ENCODE measurements at regions not wholly inside any gene's neighbourhood (a gene's known extent, or its start where the extent isn't known, plus 50 kb on each side); places are given as distances from the start of the nearest gene placed in this dataset.
A peak's percentile ranks its signal among the peaks of the same experiment; 100 is the strongest.

DNA sequence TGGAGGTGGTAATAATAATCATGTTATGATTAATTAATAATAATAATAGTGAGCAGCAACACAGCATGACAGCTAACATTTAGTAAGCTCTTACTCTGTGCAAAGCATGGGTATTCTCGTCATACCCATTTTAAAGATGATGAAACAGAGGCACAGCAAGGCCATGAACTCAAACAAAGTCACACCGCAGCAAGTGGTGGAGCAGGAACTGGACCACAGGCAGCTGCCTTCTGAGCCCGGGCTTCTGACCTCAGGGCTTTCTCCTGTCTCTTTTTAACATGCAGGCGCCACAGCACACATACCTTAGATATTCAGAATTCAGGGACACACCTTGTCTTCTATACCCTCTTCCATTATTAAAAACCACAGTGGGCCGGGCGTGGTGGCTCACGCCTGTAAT is 50.7 kb upstream of the SPATA12 start:
- no peak for DNase-seq

DNA sequence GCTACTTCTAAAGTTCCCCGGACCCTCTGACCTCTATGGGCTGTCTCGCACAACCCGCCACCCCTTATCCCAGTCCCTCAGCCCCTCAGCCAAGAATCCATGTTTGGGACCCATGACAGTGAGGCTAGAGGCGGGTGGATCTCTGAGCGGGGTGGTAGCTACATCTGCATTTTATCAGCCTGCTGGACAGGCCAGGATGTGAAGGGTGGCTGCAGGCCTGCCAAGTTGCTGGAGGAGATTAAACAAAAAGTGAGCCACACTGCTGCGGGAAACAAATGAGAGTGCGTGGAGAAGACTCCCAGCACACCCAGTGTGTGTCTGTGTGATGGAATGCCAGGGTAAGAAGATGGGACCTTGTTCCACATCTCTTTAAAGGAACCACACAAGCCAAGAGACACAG is 51.1 kb upstream of the SPATA12 start:
- no peak for DNase-seq

DNA sequence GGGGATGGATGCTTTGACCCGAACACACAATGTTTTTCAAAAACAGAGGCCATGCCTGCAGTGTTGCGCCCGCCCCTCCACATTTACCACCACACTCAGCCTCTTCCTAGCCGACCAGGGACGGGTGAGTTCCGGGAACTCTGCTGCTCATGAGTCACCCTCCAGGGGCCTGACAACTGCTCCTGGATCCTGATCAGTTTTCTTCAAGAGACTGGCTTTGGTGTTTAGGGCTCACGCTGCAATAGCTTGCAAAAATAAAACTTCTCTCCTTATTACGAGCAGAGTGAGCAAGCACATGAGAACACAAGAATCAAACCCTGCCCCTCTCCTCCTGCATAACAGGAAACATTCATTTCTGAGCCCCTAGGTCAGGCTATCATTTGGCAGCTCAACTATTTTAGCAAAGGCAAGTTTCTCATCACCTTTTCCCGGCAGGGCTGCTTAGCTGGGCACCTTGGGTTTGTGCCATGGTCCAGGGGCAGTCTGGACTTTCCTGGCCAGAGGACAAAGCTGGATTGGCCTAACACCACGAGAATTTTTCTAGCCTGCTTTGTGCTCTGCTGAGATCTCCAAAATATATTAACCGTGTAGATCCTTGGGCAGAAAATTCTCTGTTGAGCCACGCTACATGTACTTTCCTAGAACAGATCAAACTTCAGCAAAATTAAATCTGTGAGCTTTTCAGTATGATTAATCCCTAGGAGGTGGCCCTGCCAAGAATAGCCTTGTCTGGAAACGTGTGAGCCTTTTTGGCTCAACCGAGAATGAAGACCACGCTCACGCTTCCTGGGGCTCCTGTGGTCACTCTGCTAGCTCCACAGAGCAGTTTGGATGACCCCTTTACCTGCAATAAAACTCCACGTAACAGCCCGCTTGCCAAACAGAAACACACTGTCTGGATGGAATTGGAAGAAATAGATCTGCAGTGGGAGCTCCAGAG is 52.7 kb upstream of the SPATA12 start:
- DNase-seq, result no peak

DNA sequence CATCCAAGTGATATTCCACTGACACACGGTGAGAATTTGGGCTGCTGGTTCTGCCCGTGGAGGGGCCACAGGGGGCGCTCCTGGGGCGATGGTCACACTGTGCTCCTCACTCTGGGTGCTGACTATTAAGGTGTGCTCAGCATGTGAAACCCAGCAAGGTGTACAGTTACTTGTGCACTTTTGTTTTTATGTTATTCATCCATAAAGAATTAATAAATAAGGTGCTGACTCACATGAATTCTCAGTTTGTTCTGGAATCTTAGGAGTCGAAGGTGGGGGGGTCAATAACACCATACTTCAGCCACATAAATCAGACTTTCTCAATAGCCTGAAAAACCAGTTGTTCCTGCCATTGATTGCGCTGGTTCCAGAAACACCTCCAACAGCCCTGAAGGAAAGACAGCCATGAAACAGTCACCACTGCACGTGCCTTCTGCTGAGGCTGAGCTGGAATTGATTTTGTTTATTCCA is 53.5 kb upstream of the SPATA12 start:
- DNase-seq, result no peak

DNA sequence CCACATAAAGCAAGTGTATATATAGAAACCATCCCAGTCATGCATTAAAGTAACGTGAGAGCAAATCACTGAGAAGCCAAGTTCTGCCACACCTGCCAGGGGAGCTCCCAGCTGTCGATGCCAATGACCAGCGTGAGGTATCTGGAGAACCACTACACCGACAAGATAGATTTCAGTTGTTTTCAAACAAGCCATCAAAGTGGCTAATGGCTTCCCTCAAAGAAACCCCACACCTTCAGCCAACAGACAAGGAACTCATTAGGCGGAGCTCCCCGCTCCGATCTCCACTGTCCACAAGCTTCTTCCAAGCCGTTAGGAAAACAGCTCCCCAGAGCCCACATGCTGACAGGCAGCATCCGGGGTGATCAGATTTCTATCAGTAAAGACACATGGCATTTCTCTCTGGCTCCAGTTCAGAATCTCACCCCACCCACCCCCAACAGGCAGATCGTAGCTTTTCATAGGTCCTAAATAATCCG is 54.2 kb upstream of the SPATA12 start:
- DNase-seq, result peak; percentile 63

DNA sequence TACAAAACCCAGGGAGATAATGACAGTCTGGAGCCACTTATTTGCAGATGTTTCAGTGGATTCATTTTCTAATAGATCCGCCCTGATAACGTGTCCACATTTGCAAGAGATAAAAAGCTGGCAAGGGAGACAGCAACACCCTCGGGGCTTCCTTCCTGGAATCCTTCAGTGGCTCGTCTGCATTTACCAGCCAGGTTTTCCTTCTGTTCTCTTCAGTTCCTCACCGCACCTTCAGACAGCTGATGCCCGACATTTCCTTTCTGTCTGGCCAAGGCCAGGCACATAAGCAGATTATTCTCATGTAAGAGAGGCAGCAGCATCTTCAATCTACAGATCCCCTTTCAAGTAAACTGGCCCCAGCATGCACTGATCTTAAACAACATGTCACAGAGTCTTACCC is 56.2 kb upstream of the SPATA12 start:
- DNase-seq, result no peak

DNA sequence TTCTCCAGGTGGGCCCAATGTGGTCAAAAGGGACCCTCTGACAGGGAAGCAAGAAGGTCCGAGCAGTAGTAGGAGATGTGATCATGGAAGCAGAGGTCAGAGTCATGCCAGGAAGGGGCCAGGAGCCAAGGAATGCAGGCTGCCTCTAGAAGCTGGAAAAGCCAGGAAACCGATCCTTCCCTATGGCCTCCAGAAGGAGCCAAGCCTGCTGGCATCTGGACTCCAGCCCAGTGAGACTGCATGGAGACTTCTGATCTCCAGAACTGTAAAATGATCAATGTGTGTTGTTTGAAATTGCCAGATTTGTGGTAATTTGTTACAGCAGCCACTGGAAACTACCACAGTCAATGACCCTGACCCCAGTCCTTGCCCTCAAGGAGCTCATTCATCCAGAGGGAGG is 56.8 kb upstream of the SPATA12 start:
- no peak for DNase-seq

DNA sequence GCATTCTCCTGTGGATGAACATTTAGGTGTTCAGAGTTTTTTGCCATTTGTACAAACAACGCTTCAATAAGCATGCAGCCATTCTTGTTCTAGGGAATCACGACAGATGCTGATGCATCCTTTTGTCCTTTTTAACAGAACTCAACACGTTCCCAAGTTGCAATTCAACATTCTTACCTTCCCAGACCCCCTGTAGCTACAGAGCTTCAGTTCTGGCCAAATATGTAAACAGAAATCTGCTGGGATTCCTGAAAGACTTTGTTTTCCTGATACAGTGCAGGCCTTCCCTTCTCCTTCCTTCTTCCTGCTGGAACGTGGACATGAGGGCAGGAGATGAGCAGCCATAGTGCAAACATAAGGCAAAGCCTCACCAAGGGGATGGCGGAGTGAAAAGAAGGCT is 59.1 kb upstream of the SPATA12 start:
- DNase-seq, result no peak

DNA sequence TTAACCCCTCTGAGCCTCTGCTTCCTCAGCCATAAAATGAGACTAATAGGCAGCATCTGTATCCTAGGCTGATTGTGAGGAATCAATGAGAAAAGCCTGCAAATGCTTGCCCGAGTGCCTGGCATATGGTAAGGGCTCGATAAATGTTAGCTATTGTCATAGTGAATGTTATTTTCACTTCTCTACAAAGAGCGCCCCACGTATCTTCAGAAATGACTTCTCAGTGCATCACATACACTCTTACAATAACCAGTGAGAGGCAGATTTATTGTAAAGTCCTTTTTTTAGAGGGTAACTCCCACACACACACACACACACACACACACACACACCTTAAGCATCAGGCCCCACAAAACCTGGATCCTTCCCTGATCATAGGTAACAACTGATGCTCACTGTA is 60.5 kb upstream of the SPATA12 start:
- no peak for DNase-seq

DNA sequence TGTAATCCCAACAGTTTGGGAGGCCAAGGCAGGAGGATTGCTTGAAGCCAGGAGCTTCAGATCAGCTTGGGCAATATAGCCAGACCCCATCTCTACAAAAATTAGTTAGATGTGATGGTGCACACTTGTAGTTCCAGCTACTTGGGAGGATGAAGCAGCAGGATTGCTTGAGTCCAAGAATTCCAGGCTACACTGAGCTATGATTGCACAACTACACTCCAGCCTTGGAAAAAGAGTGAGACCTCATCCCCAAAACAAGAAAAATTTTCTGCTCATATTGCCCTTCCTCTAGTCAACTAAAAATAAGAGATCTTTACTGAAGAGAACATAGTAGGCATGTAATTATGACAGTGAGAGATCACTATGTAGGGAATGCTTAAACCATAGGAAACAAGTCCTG is 60.9 kb upstream of the SPATA12 start:
- no peak for DNase-seq

DNA sequence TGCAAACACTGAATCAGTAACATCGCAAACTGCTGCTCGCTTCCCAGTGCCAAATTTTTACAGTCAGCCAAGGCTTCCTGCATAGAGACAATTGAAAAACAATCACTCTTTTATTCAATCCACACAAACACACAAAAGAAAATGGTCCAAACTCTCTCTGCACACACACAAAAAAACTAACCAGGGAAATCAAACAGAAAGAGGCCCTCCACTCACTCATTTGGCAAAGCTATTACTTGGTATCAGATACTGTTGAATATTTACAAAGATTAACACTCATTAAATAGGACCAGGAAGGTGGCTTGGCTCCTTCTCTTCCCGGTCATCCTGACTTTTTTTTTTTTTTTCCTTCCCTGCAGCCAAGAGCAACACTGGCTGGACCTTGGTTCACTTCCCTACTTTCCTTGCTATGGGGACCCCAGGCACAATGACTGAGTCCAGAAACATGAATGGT is 62.4 kb upstream of the SPATA12 start:
- no peak for DNase-seq

DNA sequence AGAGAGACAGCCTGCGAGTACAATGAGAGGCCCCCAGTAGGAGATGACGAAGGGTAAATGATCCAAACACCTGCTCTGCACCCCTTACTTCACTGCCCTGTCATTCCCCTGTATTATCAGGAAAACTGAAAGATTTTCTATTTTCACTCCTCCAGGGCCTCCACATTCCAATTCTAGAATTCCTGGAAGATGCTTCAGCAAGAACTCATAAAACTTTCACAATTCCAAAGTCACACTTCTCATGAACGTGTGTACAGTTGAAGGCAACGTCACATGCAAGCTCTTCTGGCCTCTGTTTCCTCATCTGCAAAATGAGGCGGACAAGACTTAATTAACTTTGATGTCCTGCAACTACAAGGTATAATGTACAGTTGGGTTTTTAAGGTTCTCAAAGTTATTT is 62.8 kb upstream of the SPATA12 start:
- DNase-seq, result no peak

DNA sequence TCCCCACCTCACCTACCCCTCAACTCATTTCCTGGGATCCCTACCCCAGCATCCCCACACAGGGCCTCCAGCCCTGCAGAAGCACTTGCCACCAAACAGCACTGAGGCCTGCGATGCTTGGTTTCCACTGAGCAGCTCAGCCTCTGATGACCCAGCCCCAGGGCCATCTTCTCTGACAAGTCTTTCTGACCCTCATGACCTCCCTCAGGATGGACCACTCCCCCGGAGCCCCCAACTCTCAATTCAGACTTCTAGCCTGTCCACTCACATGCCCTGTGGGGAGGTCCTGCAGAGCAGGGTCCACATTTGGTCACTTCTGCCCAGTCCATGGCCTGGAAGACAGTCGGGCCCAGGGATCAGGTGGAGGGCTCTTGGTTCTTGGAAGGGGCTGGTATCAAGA is 63.4 kb upstream of the SPATA12 start:
- no peak for DNase-seq

DNA sequence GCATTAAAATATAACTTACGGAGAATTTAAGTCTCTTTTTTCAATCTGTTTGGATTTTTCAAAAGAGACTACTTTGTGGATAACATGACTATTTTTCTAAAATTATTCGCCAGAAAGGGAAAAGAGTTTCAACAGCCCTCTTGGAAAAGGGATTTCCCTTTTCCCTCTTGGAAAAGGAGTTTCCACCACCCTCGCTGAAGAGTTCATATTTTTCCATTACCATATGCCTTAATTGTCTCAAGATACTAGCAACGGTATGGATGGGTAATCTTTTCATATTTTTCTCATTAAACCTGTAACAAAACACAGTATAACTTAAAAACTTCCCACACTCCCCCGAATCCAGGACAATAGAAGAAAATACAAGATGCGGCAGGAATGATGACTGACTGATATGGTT is 66.1 kb upstream of the SPATA12 start:
- no peak for DNase-seq

DNA sequence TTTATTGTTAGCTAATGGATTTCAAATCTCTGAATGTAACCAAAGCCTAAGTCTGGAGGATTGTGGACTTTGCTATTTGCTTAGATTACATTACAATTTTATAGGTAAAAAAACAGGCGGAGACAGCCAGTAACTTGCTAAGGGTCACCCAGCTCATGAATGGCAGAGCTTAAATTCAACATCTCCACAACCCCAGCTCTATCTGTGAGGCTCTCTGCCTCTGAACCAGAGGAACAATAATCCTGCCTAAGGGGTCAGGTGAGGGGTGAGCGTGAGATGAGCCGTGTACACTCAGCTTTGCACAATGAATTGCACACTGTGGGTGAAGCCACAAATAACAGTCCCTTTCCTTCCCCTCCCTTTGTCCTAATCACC is 69.8 kb upstream of the SPATA12 start:
- DNase-seq, result no peak

DNA sequence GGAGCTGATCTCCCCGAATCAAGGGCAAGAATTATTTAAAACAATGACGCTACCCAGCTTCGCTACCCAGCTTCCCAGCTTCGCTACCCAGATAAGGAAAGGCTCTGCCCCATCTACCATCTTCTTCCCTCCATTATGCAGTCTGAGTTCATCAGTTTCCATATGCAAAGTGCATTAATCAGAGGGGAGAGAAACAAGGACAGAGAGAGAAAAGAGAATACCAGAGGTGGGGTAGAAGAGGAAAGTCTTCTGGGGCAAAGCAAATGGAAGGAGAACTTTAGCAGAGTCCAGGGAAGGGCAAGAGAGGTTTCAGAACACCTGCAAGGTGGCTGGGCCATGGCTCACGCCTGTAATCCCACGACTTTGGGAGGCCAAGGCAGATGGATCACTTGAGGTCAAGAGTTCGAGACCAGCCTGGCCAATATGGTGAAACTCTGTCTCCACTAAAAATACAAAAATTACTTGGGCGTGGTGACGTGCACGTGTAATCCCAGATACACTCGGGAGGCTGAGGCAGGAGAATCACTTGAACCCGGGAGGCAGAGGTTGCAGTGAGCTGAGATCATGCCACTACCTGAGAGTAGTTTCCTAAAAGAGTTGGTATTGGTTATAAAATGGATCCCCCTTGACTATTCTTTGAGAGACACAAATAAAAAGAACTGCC is 70.4 kb upstream of the SPATA12 start:
- DNase-seq, result no peak

DNA sequence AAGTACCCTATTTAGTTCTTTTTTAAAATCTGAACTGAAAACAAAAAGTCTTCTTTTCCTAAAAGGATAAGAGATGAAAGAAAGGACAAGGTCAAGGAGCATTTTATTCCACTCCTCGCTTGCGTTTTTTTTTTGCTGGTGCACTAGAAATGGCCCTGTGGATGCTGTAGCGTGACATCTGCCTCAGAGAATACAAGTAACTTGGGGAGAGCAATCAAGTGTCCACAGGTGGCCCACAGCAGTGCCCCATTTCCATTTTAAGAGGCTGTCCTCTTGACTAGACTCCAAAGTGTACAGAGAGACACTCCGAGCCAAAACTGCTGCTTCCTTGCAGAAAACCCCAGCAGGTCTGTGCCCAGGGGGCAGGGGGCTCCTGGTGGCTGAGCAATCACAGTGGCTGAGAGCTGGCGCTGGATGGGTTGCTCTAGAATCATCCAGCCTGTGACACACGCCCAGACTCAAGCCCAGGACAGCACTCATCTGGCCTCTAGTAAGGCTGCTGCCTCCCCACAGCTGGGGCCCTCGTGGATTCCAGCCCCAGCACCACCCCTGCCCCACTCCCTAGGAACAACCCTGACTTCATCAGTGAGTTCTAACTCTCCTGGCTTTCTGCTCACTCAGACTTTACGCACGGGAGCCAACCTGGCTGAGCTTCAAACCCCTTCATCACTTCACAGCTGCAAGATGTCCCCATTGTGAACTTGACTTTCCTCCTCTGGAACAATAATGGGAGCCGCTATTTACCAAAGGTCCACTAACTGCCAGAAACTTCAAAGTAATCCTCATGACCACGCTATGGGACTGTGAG is 71.1 kb upstream of the SPATA12 start:
- no peak for DNase-seq

DNA sequence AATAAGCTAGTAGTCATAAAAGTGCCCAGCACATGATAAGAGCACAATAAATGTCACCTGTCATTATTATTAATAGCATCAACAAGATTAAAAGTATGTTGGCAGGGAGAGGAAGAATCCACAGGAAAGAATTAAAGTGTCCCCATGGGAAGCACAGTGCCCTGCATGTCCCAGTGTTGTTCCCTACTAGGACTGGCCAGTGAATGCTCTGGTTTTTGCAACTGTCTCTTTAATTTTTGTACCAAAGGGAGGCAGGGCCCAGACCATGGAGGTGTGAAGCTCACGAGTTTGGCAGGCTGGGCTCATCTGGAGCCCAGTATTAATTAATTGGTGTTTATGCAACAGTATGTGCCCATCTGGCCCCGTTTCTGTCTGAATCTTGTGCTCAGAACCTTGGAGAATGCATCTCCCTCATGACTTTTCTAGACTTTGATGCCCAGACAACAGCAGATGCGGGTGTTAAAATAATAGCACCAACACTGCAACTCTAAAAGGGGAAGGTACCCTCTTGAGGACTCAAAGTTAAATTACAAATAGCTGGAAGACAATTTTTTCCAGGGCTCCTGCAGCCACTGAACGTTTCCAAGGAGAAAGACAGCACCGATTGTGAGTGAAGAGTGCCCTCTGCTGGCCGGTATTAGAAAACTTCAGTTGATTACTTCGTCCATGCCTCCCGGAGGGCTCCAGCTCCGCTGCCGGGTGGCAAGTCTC is 71.9 kb upstream of the SPATA12 start:
- peak; percentile 80 for DNase-seq

DNA sequence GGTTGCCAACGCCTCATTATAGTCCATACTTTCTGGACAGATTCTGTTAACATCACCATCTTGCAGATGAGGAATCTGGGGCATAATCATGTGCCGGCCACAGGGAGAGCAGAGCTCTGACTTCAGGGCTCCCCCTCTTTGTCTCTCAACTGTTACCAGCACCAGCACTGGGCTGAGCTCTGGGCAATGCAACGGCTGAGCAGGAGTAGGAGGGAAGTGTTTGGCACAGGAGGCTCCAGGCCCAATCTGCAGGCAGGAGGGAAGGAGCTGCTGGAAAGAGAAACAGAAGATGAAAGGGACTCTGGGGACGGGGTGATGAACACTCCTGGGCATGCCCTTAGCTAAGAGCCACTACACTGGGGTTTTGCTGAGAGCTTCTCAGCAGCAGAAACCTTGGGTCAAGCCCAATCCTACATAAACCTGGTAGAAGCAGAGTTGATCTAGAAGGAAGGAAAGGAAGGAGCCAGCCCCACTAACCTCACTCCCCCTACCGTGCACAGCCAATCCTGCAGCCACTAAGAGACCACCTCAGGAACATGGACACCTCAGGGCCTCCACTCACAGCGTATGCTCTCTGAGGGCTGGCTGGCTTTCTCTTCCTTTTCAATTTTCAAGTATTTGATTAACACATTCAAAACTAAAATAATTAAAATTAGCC is 73.1 kb upstream of the SPATA12 start:
- DNase-seq, result no peak

DNA sequence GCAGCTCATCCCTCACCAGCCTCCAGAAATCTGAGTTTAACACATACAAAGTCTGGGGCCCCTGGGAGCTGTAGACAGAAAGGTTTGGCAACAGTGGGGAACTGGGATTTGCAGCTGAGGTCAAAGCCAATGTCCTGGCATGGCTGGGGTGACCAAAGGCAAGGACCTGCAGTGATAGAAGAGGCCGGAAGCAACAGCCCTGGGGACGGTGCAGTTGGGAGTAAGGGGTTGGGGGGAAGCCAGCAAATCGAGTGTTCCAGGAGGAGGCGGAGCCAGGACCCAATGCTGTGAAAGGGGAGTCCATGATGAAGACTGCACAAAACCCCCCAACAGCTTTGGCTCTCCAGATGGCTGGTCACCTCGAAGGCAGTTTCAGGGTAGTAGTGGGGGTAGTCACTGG is 74.1 kb upstream of the SPATA12 start:
- DNase-seq, result no peak

DNA sequence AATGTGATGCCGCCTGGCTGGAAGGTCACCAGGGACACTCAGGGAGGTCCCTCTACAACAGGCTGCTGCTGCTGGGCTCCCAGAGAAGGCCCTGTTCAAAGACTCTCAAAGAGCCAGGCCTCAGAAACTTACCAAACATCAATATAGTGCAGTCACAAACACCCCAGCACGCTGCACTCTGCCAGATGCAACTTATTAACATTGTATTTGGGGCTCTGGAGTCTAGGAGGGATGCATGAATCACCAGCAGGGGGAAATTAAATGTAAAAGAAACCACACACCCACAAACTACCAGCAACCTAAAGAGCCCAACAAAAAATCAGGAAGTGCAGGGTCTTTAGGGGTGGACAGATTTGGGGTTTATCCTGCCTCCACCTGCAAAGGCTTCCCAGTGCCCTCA is 74.6 kb upstream of the SPATA12 start:
- no peak for DNase-seq

DNA sequence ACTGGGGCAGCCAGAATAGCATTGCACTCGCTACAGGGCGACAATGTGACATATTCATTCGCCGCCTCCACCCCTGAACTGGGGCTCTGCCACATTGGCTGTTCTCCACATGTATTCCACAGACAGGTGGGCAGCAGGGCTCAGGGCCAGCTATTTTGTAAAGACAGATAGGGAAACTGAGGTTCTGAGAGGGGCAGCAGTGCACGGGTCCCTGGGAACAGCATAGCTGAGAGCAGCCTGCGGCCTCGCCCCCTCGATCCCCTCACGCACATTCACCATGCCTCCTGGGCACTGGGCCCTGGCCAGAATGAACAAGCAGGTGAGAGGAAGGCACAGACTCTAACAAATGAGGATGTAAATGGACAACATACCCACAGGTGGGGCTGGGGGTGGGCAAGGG is 75.0 kb upstream of the SPATA12 start:
- DNase-seq, result no peak
